ENCODE measurements at regions not wholly inside any gene's neighbourhood (a gene's known extent, or its start where the extent isn't known, plus 50 kb on each side); places are given as distances from the start of the nearest gene placed in this dataset.

GRCh38 chr3:189041482-189042090 is 130.2 kb upstream of the TPRG1 start:
- ChIA-PET POLR2A (no interaction called here), CTCF (interaction anchor here (0.7 to 3.4 kb wide), 15 partner anchors 8 to 1724 kb away, joined by 3 to 52 read pairs (median 4); no protein-coding TSS in a partner anchor)
- peak; percentile 58 for DNase-seq (ENCODE audit: extremely low spot score)
- peak; percentile 57 for TF ChIP-seq CTCF (IDR thresholded peaks at IDR 0.05; ENCODE audit: control extremely low read depth, extremely low read depth, low read depth, missing control alignments)

DNA sequence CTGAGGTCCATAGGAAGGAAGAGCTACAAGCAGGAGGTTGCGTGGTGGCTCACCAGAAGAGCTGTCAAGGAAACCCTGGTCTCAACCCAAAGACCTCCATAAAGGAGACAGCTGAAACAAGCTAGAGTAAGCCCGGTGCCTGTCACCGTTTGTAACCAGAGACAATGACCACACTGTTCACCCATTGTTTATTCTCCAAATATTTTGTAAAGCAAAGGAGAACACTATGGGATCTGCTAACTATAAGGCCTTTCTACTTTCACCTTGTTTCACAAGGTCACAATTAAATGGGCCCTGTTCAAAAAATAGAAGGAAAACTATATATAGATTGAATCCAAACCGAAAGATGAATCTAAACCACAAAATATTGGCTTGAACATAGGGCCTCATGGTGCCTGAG is 128.9 kb upstream of the TPRG1 start:
- TF ChIP-seq CTCF (IDR thresholded peaks at IDR 0.05; ENCODE audit: control extremely low read depth, extremely low read depth, low read depth, missing control alignments) = no peak
- DNase-seq (ENCODE audit: extremely low spot score) = no peak
- ChIA-PET CTCF (interaction anchor here (1.6 to 3.4 kb wide), 5 partner anchors 9 to 1725 kb away, joined by 3 to 52 read pairs (median 6); no protein-coding TSS in a partner anchor), POLR2A (no interaction called here)

- TF ChIP-seq CTCF (IDR thresholded peaks at IDR 0.05; ENCODE audit: control extremely low read depth, extremely low read depth, low read depth, missing control alignments) = peak; percentile 9
- no peak for DNase-seq (ENCODE audit: extremely low spot score)
- ChIA-PET POLR2A (no interaction called here), CTCF (interaction anchor here (1.0 to 3.6 kb wide), 4 partner anchors 10 to 1310 kb away, joined by 3 to 16 read pairs (median 3); no protein-coding TSS in a partner anchor)
These were observed 122.1 kb upstream of the TPRG1 start for GRCh38 chr3:189049458-189050236.

- ChIA-PET CTCF (interaction anchor here (1.1 to 2.7 kb wide), 2 partner anchors 12 to 1314 kb away, joined by 3 to 12 read pairs; no protein-coding TSS in a partner anchor), POLR2A (no interaction called here)
- DNase-seq (ENCODE audit: extremely low spot score) = no peak
These were observed 118.4 kb upstream of the TPRG1 start for GRCh38 chr3:189053322-189053721.

DNA sequence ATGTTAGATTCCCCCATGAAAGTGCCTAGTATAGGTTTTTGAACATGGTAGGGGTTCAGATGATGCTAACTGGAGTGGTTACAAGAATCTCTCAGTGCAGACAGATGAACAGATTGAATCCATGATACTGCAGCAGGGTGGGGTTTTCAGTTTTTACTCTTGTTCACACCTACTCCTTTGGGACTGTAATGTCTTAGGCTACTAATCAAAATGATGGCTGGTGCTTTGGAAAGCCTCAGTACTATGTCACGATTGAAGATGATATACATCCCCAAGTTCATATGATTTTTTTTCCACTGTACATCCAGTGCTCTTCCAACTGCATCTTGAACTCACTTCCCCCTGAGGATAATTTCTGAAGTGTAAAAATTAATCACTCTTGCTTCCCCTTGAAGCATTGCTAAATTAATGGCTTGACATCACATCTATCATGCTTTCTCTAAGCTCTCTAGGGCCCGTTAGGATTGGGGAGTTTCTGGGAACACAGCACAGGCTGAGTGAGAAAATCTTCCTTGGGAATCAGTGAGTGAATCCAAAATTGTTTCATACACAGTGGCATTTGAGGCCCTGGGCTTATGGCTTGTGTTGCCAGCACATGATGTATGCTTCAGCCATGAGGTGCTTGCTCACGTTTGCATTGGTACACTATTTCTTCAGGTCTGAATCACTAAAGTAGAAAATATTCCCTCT is 115.0 kb upstream of the TPRG1 start:
- no peak for TF ChIP-seq CTCF (IDR thresholded peaks at IDR 0.05; ENCODE audit: control extremely low read depth, extremely low read depth, low read depth, missing control alignments)
- ChIA-PET CTCF (no interaction called here), POLR2A (no interaction called here)
- DNase-seq (ENCODE audit: extremely low spot score) = no peak

More at GRCh38 chr3:189053322-189053721, 118.4 kb upstream of the TPRG1 start:
- no peak for TF ChIP-seq CTCF (IDR thresholded peaks at IDR 0.05; ENCODE audit: control extremely low read depth, extremely low read depth, low read depth, missing control alignments)

GRCh38 chr3:189057369-189057768 is 114.4 kb upstream of the TPRG1 start:
- CTCF ChIA-PET = interaction anchor here (1.4 kb wide), 1 partner anchor 16 kb away, joined by 4 read pairs; no protein-coding TSS in a partner anchor
- no peak for TF ChIP-seq CTCF (IDR thresholded peaks at IDR 0.05; ENCODE audit: control extremely low read depth, extremely low read depth, low read depth, missing control alignments)
- no peak for DNase-seq (ENCODE audit: extremely low spot score)
- POLR2A ChIA-PET = no interaction called here

Measured in GM10248 (cell line).